Trophoblast cell (in vitro differentiated cells and primary cell): ENCODE measurements at regions not wholly inside any gene's neighbourhood (a gene's known extent, or its start where the extent isn't known, plus 50 kb on each side); places are given as distances from the start of the nearest gene placed in this dataset.
A peak's percentile ranks its signal among the peaks of the same experiment; 100 is the strongest.

Experiments used
- DNase-seq, 2 donors: peaks; one replicate each; pipeline ENCODE4 v3.0.0-alpha.2; 2016
- H2AFZ ChIP-seq: 2 replicates; pipeline ENCODE4 v1.6.1; 2013; ENCODE audit warnings: low read length, moderate library complexity, mild to moderate bottlenecking; ENCODE audit not compliant: insufficient read depth, poor library complexity
- H2AK5ac ChIP-seq: 2 replicates; pipeline ENCODE4 v1.6.1; 2013; ENCODE audit warnings: mild to moderate bottlenecking, low read length
- H2BK120ac ChIP-seq: 2 replicates; pipeline ENCODE4 v1.6.1; 2013; ENCODE audit warnings: low read length, mild to moderate bottlenecking, moderate library complexity; ENCODE audit not compliant: insufficient read depth, poor library complexity
- H2BK12ac ChIP-seq: 2 replicates; pipeline ENCODE4 v1.6.1; 2013; ENCODE audit warnings: mild to moderate bottlenecking, low read length, moderate library complexity
- H2BK5ac ChIP-seq: 2 replicates; pipeline ENCODE4 v1.6.1; 2013; ENCODE audit warnings: low read length, low read depth, moderate library complexity, mild to moderate bottlenecking; ENCODE audit not compliant: poor library complexity
- H3K14ac ChIP-seq: 2 replicates; pipeline ENCODE4 v1.6.1; 2013; ENCODE audit warnings: mild to moderate bottlenecking, low read length
- H3K18ac ChIP-seq: 2 replicates; pipeline ENCODE4 v1.6.1; 2013; ENCODE audit warnings: mild to moderate bottlenecking, low read length
- H3K23ac ChIP-seq: 2 replicates; pipeline ENCODE4 v1.6.1; 2013; ENCODE audit warnings: low read length
- H3K27ac ChIP-seq: 2 replicates; pipeline ENCODE4 v1.5.1; 2013; ENCODE audit warnings: low read depth, mild to moderate bottlenecking, inconsistent platforms, low read length, moderate library complexity
- H3K27me3 ChIP-seq: 2 replicates; pipeline ENCODE4 v1.6.1; 2013; ENCODE audit warnings: inconsistent platforms, mild to moderate bottlenecking, low read length, moderate library complexity; ENCODE audit not compliant: insufficient read depth
- H3K36me3 ChIP-seq, 2 experiments: 1 replicate in 1 of 2; 2 replicates in 1 of 2; pipeline ENCODE4 v1.6.1; 2013; ENCODE audit warnings: low read length in 2 of 2, mild to moderate bottlenecking in 2 of 2, moderate library complexity in 1 of 2; ENCODE audit not compliant: insufficient read depth in 2 of 2, control insufficient read depth in 1 of 2
- H3K4ac ChIP-seq: 2 replicates; pipeline ENCODE4 v1.6.1; 2013; ENCODE audit warnings: low read depth, mild to moderate bottlenecking, low read length, moderate library complexity
- H3K4me1 ChIP-seq, 2 experiments: 1 replicate in 1 of 2; 2 replicates in 1 of 2; pipeline ENCODE4 v1.6.1; 2013; ENCODE audit warnings: low read length in 2 of 2, mild to moderate bottlenecking in 2 of 2, moderate library complexity in 1 of 2; ENCODE audit not compliant: insufficient read depth in 2 of 2, control insufficient read depth in 1 of 2
- H3K4me2 ChIP-seq: 2 replicates; pipeline ENCODE4 v1.6.1; 2013; ENCODE audit warnings: inconsistent platforms, mild to moderate bottlenecking, low read length, moderate library complexity
- H3K4me3 ChIP-seq: 2 replicates; pipeline ENCODE4 v1.5.1; 2013; ENCODE audit warnings: mild to moderate bottlenecking, low read depth, low read length, inconsistent platforms
- H3K79me1 ChIP-seq: one replicate; pipeline ENCODE4 v1.6.1; 2013; ENCODE audit warnings: low read length
- H3K79me2 ChIP-seq: 2 replicates; pipeline ENCODE4 v1.6.1; 2013; ENCODE audit warnings: low read length, mild to moderate bottlenecking; ENCODE audit not compliant: control insufficient read depth, insufficient read depth, poor library complexity
- H3K9ac ChIP-seq: 2 replicates; pipeline ENCODE4 v1.6.1; 2013; ENCODE audit warnings: mild to moderate bottlenecking, low read length
- H3K9me3 ChIP-seq: 2 replicates; pipeline ENCODE4 v1.6.1; 2013; ENCODE audit warnings: low read depth, mild to moderate bottlenecking, control low read depth, inconsistent platforms, low read length; ENCODE audit not compliant: insufficient read depth
- H4K12ac ChIP-seq: 2 replicates; pipeline ENCODE4 v1.6.1; 2013; ENCODE audit warnings: low read depth, mild to moderate bottlenecking, low read length, moderate library complexity
- H4K8ac ChIP-seq: 2 replicates; pipeline ENCODE4 v1.6.1; 2013; ENCODE audit warnings: low read depth, mild to moderate bottlenecking, low read length, moderate library complexity
- H4K91ac ChIP-seq: one replicate; pipeline ENCODE4 v1.6.1; 2013; ENCODE audit warnings: low read depth, mild to moderate bottlenecking, low read length, moderate library complexity
- WGBS: extraction: QIAGEN DNeasy Blood & Tissue Kit; methylation state at CpG from one replicate; pipeline ENCODE4 v1.1.7; 2013; ENCODE audit warnings: missing lambda C conversion rate; ENCODE audit not compliant: insufficient read length, insufficient coverage; ENCODE audit errors: extremely low coverage; 5-methylcytosine and 5-hydroxymethylcytosine counted together

DNA sequence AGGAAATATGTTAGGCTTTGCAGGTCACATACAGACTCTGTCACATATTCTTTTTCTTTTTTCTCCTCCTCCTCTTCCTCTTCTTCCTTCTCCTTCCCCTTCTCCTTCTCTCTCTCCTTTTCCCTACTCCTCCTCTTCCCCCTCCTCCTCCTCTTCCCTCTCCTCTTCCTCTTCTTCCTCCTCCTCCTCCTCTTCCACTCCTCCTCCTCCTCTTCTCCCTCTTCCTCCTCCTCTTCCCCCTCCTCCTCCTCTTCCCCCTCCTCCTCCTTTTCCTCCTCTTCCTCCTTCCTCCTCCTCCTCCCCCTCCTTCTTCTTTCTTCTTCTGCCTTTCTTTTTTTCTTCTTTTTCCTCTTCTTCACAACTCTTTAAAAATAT, 159.8 kb downstream of the KIF20B start:
- Histone ChIP-seq H4K8ac (no peak overlapping the region), H3K27ac (no peak overlapping the region), H3K36me3 (no peaks in the 10 kb centered on the region), H3K79me1 (no peaks in the 10 kb centered on the region), H2BK5ac (no peak overlapping the region), H4K12ac (no peak overlapping the region), H2AFZ (no peak overlapping the region), H3K9ac (no peak overlapping the region), H3K4ac (no peak overlapping the region), H3K27me3 (no peaks in the 10 kb centered on the region), H3K14ac (no peak overlapping the region), H3K4me2 (no peak overlapping the region), H3K18ac (no peak overlapping the region), H4K91ac (no peak overlapping the region), H3K4me1 (peaks cover 0 to 3% of the 10 kb centered on the region in 2 experiments), H3K79me2 (no peaks in the 10 kb centered on the region), H3K9me3 (no peaks in the 10 kb centered on the region), H2BK120ac (no peak overlapping the region), H3K23ac (no peak overlapping the region), H2BK12ac (no peak overlapping the region), H3K4me3 (no peak overlapping the region), H2AK5ac (no peak overlapping the region)
- no peak for DNase-seq

DNA sequence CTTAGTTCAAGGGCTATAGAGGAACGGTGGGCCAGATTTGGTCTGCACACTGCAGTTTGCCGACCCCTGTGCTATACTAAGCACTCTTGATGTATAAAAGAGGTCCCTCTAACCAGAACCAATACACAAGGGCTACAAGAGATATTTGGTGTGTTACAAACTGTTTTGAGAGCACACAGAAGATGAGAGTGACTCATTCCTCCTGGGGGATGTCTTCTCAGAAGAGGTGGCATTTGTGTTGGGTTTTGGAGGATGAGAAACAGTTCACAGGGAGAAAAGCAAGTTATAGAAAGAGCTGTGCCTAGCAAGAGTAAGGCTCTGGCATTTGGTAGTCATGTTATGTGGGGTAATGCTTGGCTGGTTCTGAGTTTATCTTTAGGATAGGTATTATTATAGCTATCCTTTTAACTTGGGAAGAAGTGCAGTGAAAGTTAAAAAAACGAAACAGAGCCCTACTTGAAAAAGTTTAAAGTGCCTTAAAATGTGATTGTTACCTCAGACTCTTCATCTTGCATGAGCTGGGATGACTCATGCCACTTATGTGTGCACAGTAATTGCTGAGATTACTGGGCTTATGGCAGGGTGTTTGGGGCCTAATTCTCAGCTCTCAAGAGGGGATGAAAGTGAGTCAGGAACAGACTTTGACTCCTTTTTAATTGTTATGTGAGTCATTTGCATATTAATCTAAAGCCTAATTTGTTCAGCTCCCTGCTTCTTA, 160.4 kb downstream of the KIF20B start:
- peak; percentile 6 to 30 for DNase-seq
- Histone ChIP-seq H3K36me3 (no peaks in the 10 kb centered on the region), H2BK5ac (no peak overlapping the region), H3K4me1 (peaks cover 0 to 3% of the 10 kb centered on the region in 2 experiments), H3K14ac (no peak overlapping the region), H2BK120ac (no peak overlapping the region), H3K9me3 (no peaks in the 10 kb centered on the region), H4K8ac (no peak overlapping the region), H3K4ac (no peak overlapping the region), H3K79me1 (no peaks in the 10 kb centered on the region), H3K4me2 (peak overlapping the region; percentile 22), H3K27ac (no peak overlapping the region), H3K79me2 (no peaks in the 10 kb centered on the region), H3K27me3 (no peaks in the 10 kb centered on the region), H3K4me3 (no peak overlapping the region), H3K18ac (no peak overlapping the region), H3K23ac (no peak overlapping the region), H4K12ac (no peak overlapping the region), H2BK12ac (no peak overlapping the region), H2AFZ (no peak overlapping the region), H3K9ac (no peak overlapping the region), H2AK5ac (no peak overlapping the region), H4K91ac (no peak overlapping the region)
- WGBS, result no CpG with 5 or more reads among the region's 3 CpGs

DNA sequence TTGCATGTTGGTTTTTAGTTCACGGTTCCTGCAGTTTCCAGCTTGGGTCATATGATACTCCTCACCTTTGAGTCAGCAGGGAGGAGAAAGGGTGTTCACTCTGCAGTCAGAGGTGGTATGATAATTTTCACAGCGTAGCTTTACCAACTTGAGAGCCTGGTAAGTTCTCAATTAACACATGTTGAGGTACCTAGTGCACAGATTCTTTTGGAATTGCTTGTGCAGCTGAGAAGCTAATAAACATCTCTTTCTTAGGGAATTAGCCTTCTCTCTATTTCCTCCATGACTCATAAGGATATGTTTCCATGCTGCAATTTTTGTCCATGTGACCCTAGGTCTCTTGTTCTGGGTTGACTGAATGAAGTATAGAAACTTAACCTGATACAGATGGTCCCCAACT, 166.6 kb downstream of the KIF20B start:
- Histone ChIP-seq H3K4me2 (no peak overlapping the region), H3K9ac (no peak overlapping the region), H3K23ac (no peak overlapping the region), H4K12ac (no peak overlapping the region), H3K27me3 (no peaks in the 10 kb centered on the region), H3K18ac (no peak overlapping the region), H3K4ac (no peak overlapping the region), H3K4me3 (no peak overlapping the region), H2BK120ac (no peak overlapping the region), H3K9me3 (no peaks in the 10 kb centered on the region), H2BK5ac (no peak overlapping the region), H2BK12ac (no peak overlapping the region), H3K4me1 (no peaks in the 10 kb centered on the region), H4K8ac (no peak overlapping the region), H3K79me2 (no peaks in the 10 kb centered on the region), H3K79me1 (no peaks in the 10 kb centered on the region), H3K14ac (no peak overlapping the region), H3K36me3 (no peaks in the 10 kb centered on the region), H2AFZ (no peak overlapping the region), H4K91ac (no peak overlapping the region), H3K27ac (no peak overlapping the region), H2AK5ac (no peak overlapping the region)
- no peak for DNase-seq
- WGBS, result no CpG with 5 or more reads among the region's 2 CpGs

DNA sequence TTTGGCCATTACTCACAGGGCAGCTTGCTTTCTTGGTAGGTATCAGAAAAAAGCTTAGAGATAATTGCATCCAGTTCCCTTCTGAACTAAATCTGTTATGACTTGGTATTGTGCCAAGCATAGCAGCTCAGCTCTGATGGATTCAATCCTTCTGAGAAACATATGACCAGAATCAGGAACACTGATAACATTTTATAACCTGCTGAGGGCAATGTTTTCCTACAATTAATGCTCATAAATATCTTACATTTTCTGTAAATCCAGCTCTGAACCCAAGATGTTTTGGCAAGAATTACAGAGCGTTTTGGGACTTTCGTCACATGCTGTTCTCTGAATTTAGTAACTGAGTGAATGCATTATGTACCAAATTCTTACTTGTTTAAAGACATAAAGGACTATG, 167.8 kb downstream of the KIF20B start:
- no peak overlapping the region for H3K27ac ChIP-seq
- no peak overlapping the region for H3K23ac ChIP-seq
- H4K12ac ChIP-seq, result no peak overlapping the region
- no peak overlapping the region for H3K4me3 ChIP-seq
- no peaks in the 10 kb centered on the region for H3K79me1 ChIP-seq
- no CpG with 5 or more reads among the region's 2 CpGs for WGBS
- H3K27me3 ChIP-seq, result no peaks in the 10 kb centered on the region
- no peaks in the 10 kb centered on the region for H3K4me1 ChIP-seq
- no peak overlapping the region for H2BK120ac ChIP-seq
- no peaks in the 10 kb centered on the region for H3K79me2 ChIP-seq
- no peaks in the 10 kb centered on the region for H3K36me3 ChIP-seq
- no peak for DNase-seq
- H3K14ac ChIP-seq, result no peak overlapping the region
- no peaks in the 10 kb centered on the region for H3K9me3 ChIP-seq
- H2BK5ac ChIP-seq, result no peak overlapping the region
- H2BK12ac ChIP-seq, result no peak overlapping the region
- H4K91ac ChIP-seq, result no peak overlapping the region
- no peak overlapping the region for H3K18ac ChIP-seq
- no peak overlapping the region for H3K4me2 ChIP-seq
- H3K9ac ChIP-seq, result no peak overlapping the region
- H2AFZ ChIP-seq, result no peak overlapping the region
- H3K4ac ChIP-seq, result no peak overlapping the region
- H4K8ac ChIP-seq, result no peak overlapping the region
- H2AK5ac ChIP-seq, result no peak overlapping the region
